HG02623 (cell line): ENCODE measurements at regions not wholly inside any gene's neighbourhood (a gene's known extent, or its start where the extent isn't known, plus 50 kb on each side); places are given as distances from the start of the nearest gene placed in this dataset.

Experiments
- ATAC-seq: cut with Tn5 transposase; IDR thresholded peaks from one replicate; pipeline ENCODE4 v1.9.1; 2021; ENCODE audit warnings: moderate library complexity; ENCODE audit not compliant: unreplicated experiment

GRCh38 chr20:10986586-10986985 is 312.8 kb upstream of the JAG1 start:
- ATAC-seq: no peak

- no peak for ATAC-seq
Observed at GRCh38 chr20:10987651-10988383, 314.0 kb upstream of the JAG1 start.

GRCh38 chr20:10990625-10991382 is 317.0 kb upstream of the JAG1 start:
- ATAC-seq: no peak

GRCh38 chr20:10992731-10993130 is 318.9 kb upstream of the JAG1 start:
- ATAC-seq: no peak

GRCh38 chr20:10994991-10995700 is 321.3 kb upstream of the JAG1 start:
- ATAC-seq: no peak

GRCh38 chr20:10998476-10998875 is 324.7 kb upstream of the JAG1 start:
- no peak for ATAC-seq

- no peak for ATAC-seq
Observed at GRCh38 chr20:11000416-11000815, 326.6 kb upstream of the JAG1 start.

- no peak for ATAC-seq
Observed at GRCh38 chr20:11001302-11001701, 327.5 kb upstream of the JAG1 start.

- ATAC-seq: no peak
Observed at GRCh38 chr20:11001764-11002540, 328.2 kb upstream of the JAG1 start.

- ATAC-seq: no peak
Observed at GRCh38 chr20:11003341-11003740, 329.5 kb upstream of the JAG1 start.

- ATAC-seq: no peak
Observed at GRCh38 chr20:11008444-11009033, 334.7 kb upstream of the JAG1 start.

GRCh38 chr20:11011653-11012052 is 337.9 kb upstream of the JAG1 start:
- no peak for ATAC-seq

- ATAC-seq: no peak
Observed at GRCh38 chr20:11012975-11013374, 339.2 kb upstream of the JAG1 start.

- no peak for ATAC-seq
Observed at GRCh38 chr20:11013801-11014200, 340.0 kb upstream of the JAG1 start.

- no peak for ATAC-seq
Observed at GRCh38 chr20:11015440-11015839, 341.6 kb upstream of the JAG1 start.

GRCh38 chr20:11017446-11017845 is 343.6 kb upstream of the JAG1 start:
- ATAC-seq: no peak

GRCh38 chr20:11018668-11019170 is 344.9 kb upstream of the JAG1 start:
- ATAC-seq: no peak

- no peak for ATAC-seq
Observed at GRCh38 chr20:11020712-11021111, 346.9 kb upstream of the JAG1 start.

- ATAC-seq: no peak
Observed at GRCh38 chr20:11027224-11027623, 353.4 kb upstream of the JAG1 start.

GRCh38 chr20:11030351-11030750 is 356.6 kb upstream of the JAG1 start:
- ATAC-seq: no peak
